Right ventricle myocardium inferior (tissue), 1 donor: ENCODE measurements at regions not wholly inside any gene's neighbourhood (a gene's known extent, or its start where the extent isn't known, plus 50 kb on each side); places are given as distances from the start of the nearest gene placed in this dataset.

Source experiments
- ATAC-seq: fragments of 200-7000 bp; cut with Tn5 transposase; one replicate; pipeline ENCODE4 v1.9.1; 2020; ENCODE audit warnings: mild to moderate bottlenecking, moderate library complexity
- DNase-seq: peaks from one replicate; pipeline ENCODE4 v3.0.0; 2021; ENCODE audit errors: missing footprints
- intact Hi-C: fragments of 100-400 bp; cut with DNase I; formaldehyde crosslinking; loops from one replicate; pipeline ENCODE4 v1.11.0; 2022
- donor health status: DM: no; HTN: yes; CAD: no; lungs with severe emphysema.

- ATAC-seq (no peak), DNase-seq (no peak)
- intact Hi-C loops = no loop called here
Observed at GRCh38 chr15:36478561-36478960, 100.9 kb upstream of the CDIN1 start.

GRCh38 chr15:36479200-36479896 is 100.1 kb upstream of the CDIN1 start:
- ATAC-seq = no peak
- DNase-seq = no peak
- intact Hi-C loops = no loop called here

GRCh38 chr15:36481156-36481555 is 98.3 kb upstream of the CDIN1 start:
- ATAC-seq (no peak), DNase-seq (no peak)
- intact Hi-C loops = no loop called here

- DNase-seq (no peak), ATAC-seq (no peak)
- intact Hi-C loops = no loop called here
Observed at GRCh38 chr15:36483409-36483808, 96.0 kb upstream of the CDIN1 start.

GRCh38 chr15:36484038-36484778 is 95.2 kb upstream of the CDIN1 start:
- DNase-seq = no peak
- ATAC-seq = no peak
- intact Hi-C loops = no loop called here

GRCh38 chr15:36491912-36492311 is 87.5 kb upstream of the CDIN1 start:
- intact Hi-C loops = no loop called here
- DNase-seq = no peak
- ATAC-seq = no peak

- intact Hi-C loops = loop anchor here (5.0 kb wide), 1 partner anchor 973 kb away; no protein-coding TSS in a partner anchor
- ATAC-seq = no peak
Observed at GRCh38 chr15:36495456-36495991, 83.9 kb upstream of the CDIN1 start.

GRCh38 chr15:36497901-36498300 is 81.5 kb upstream of the CDIN1 start:
- intact Hi-C loops = loop anchor here (5.0 kb wide), 1 partner anchor 976 kb away; no protein-coding TSS in a partner anchor
- ATAC-seq (no peak), DNase-seq (no peak)

More at GRCh38 chr15:36495456-36495991, 83.9 kb upstream of the CDIN1 start:
- no peak for DNase-seq

- no peak for DNase-seq
- intact Hi-C loops = loop anchor here (5.0 kb wide), 1 partner anchor 976 kb away; no protein-coding TSS in a partner anchor
- no peak for ATAC-seq
Observed at GRCh38 chr15:36498401-36498800, 81.0 kb upstream of the CDIN1 start.

GRCh38 chr15:36498916-36499315 is 80.5 kb upstream of the CDIN1 start:
- no peak for ATAC-seq
- DNase-seq = no peak
- intact Hi-C loops = loop anchor here (5.0 kb wide), 1 partner anchor 977 kb away; no protein-coding TSS in a partner anchor

GRCh38 chr15:36499412-36500389 is 79.7 kb upstream of the CDIN1 start:
- ATAC-seq = no peak
- intact Hi-C loops = loop anchor here (5.0 to 10.0 kb wide), 5 partner anchors 378 to 977 kb away; partner anchors contain the start of gene MEIS2

GRCh38 chr15:36501063-36501678 is 78.3 kb upstream of the CDIN1 start:
- DNase-seq = no peak
- intact Hi-C loops = loop anchor here (5.0 to 10.0 kb wide), 4 partner anchors 376 to 749 kb away; partner anchors contain the start of gene MEIS2
- ATAC-seq = peak; percentile 92

More at GRCh38 chr15:36499412-36500389, 79.7 kb upstream of the CDIN1 start:
- no peak for DNase-seq

GRCh38 chr15:36502509-36502908 is 76.9 kb upstream of the CDIN1 start:
- ATAC-seq = no peak
- DNase-seq = no peak
- intact Hi-C loops = loop anchor here (5.0 to 10.0 kb wide), 4 partner anchors 375 to 750 kb away; partner anchors contain the start of gene MEIS2

GRCh38 chr15:36506733-36507356 is 72.6 kb upstream of the CDIN1 start:
- ATAC-seq (no peak), DNase-seq (no peak)
- intact Hi-C loops = loop anchor here (10.0 kb wide), 1 partner anchor 598 kb away; the partner anchor contains the start of gene MEIS2

- DNase-seq = no peak
- intact Hi-C loops = loop anchor here (10.0 kb wide), 1 partner anchor 597 kb away; the partner anchor contains the start of gene MEIS2
- no peak for ATAC-seq
Observed at GRCh38 chr15:36507458-36507857, 72.0 kb upstream of the CDIN1 start.

- intact Hi-C loops = no loop called here
- ATAC-seq (no peak), DNase-seq (no peak)
Observed at GRCh38 chr15:36511594-36511993, 67.8 kb upstream of the CDIN1 start.

GRCh38 chr15:36517758-36518157 is 61.7 kb upstream of the CDIN1 start:
- intact Hi-C loops = no loop called here
- ATAC-seq = no peak
- no peak for DNase-seq
